ENCODE measurements at regions not wholly inside any gene's neighbourhood (a gene's known extent, or its start where the extent isn't known, plus 50 kb on each side); places are given as distances from the start of the nearest gene placed in this dataset.
"Not testable (repeated sequence)": the region's sequence is repeated elsewhere in the genome, so short reads cannot be mapped to it uniquely, and the experiment has no call there.

DNA sequence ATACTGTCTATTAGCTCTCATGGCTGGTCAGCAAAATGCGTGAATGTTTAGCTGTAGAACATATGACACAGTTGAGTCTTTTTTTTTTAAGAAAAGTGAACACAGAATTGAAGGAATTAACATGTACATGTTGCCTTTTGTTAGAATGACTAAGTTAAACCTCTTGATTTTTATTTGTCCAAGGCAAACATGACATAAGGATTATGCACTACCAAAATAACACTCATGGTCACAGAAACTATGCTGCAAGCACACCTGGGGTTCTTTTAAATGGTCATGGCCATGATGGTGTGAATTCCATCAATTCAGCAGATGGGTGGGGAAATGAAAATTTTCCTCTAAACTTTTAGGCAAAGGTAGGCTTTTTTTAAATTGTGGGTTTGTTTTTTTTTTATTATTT is 80.1 kb upstream of the CXCL13 start:
- Histone ChIP-seq H3K4me1 (no peaks in the 10 kb centered on the region), H3K27ac (no peak overlapping the region), H3K9me3 (no peaks in the 10 kb centered on the region), H3K4me3 (no peak overlapping the region), H3K4me2 (no peak overlapping the region)
- 27% methylated on average over 1 of the region's 1 CpG for WGBS (ENCODE audit: missing lambda C conversion rate)
- FAIRE-seq: no peak
- ChIA-PET POLR2A (no interaction called here), CTCF (interaction anchor here (1.6 kb wide), 1 partner anchor 74 kb away, joined by 5 read pairs; no protein-coding TSS in a partner anchor)
- no peak for DNase-seq (ENCODE audit: low read depth in 1 of 2, low spot score in 1 of 2)
- TF ChIP-seq PHF8 (IDR thresholded peaks at IDR 0.05; ENCODE audit: borderline replicate concordance, low read depth) (no peak), SREBF2 (IDR thresholded peaks at IDR 0.05) (no peak), NFE2L2 (conservative IDR thresholded peaks at IDR 0.05; ENCODE audit: low read length) (no peak), KDM1A (IDR thresholded peaks at IDR 0.05; ENCODE audit: low read depth) (no peak)
- no peak for ATAC-seq

DNA sequence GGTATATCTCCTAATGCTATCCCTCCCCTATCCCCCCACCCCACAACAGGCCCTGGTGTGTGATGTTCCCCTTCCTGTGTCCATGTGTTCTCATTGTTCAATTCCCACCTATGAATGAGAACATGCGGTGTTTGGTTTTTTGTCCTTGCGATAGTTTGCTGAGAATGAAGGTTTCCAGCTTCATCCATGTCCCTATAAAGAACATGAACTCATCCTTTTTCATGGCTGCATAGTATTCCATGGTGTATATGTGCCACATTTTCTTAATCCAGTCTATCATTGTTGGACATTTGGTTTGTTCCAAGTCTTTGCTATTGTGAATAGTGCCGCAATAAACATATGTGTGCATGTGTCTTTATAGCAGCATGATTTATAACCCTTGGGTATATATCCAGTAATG is 77.7 kb upstream of the CXCL13 start:
- CTCF ChIA-PET; H3K4me2 ChIP-seq; ATAC-seq; FAIRE-seq; DNase-seq (ENCODE audit: low read depth in 1 of 2, low spot score in 1 of 2); H3K4me3 ChIP-seq; H3K27ac ChIP-seq; H3K4me1 ChIP-seq; POLR2A ChIA-PET; H3K9me3 ChIP-seq: not testable (repeated sequence)
- WGBS (ENCODE audit: missing lambda C conversion rate): 30% methylated on average over 3 of the region's 3 CpGs

DNA sequence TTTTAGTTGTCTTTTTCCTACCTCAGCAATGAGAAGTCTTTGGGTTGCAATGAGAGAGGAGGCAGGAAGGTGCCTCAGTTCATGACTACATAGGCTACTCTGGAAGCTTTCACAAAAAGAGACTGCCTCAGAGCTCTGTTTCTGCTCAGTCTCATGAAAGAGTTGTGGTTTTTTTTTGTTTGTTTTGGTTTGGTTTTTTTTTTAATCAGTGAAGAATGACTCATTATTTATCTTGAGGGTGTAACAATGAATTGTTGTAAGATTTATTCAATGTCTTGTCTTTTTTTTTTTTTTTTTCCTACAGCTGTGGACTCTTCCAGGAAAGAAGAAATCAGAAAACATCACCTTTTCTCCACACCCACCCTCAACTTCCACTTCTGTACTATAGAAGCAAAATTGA is 67.5 kb upstream of the CXCL13 start:
- Histone ChIP-seq H3K9me3 (no peaks in the 10 kb centered on the region), H3K4me3 (no peak overlapping the region), H3K27ac (no peak overlapping the region), H3K4me1 (peaks cover 17% of the 10 kb centered on the region; the same call in 2 of the 3 replicates), H3K4me2 (peak overlapping the region; percentile 47)
- peak; percentile 33; the same call in 1 of the 2 replicates for TF ChIP-seq FOSL2 (IDR thresholded peaks at IDR 0.05)
- TF ChIP-seq FOSL2 (CRISPR knock-in tag; IDR thresholded peaks at IDR 0.05): peak; percentile 24; the same call in 1 of the 2 replicates
- peak; percentile 29; the same call in 1 of the 2 replicates for TF ChIP-seq JUNB (IDR thresholded peaks at IDR 0.05)
- no peak for TF ChIP-seq HOXB5 (CRISPR knock-in tag; IDR thresholded peaks at IDR 0.05)
- ChIA-PET POLR2A (interaction anchor here (0.7 to 0.8 kb wide), 2 partner anchors 41 to 1321 kb away, joined by 3 to 9 read pairs; no protein-coding TSS in a partner anchor), CTCF (interaction anchor here (0.6 to 1.6 kb wide), 2 partner anchors 62 to 1358 kb away, joined by 5 to 6 read pairs; no protein-coding TSS in a partner anchor)
- peak; percentile 6 to 36 for DNase-seq (ENCODE audit: low read depth in 1 of 2, low spot score in 1 of 2)
- ATAC-seq: peak; percentile 57 to 68; a peak in 4 of 6 replicates
- FAIRE-seq: no peak

DNA sequence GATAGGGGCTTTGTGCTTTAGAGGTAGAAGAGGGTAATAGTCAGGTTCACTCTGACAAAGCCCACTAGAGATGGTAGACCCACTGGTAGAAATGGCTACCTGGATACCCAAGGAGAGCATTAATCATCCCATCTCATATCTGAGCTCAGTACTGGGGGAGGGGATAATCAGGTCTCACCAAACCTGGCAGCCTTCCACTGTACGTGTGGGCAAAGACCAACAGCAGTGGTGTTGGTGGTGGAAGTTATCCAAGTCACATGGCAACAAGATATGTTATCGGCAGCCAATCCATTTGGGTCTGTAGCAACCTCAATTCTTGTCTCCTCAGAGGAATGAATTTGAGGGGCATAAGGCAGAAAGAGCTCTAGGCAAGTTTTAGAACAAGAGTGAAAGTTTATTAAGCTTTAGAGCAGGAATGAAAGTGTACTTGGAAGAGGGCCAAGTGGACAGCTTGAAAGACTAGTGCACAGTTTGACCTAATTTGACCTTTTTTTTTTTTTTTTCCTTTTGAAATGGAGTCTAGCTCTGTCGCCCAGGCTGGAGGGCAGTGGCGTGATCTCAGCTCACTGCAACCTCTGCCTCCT is 67.0 kb upstream of the CXCL13 start:
- CTCF ChIA-PET: interaction anchor here (1.6 kb wide), 1 partner anchor 61 kb away, joined by 6 read pairs; no protein-coding TSS in a partner anchor
- Histone ChIP-seq H3K4me3 (no peak overlapping the region), H3K27ac (peak overlapping the region in 1 of 2 experiments; percentile 45; a peak in 3 of 6 replicates), H3K9me3 (no peaks in the 10 kb centered on the region), H3K4me2 (peak overlapping the region; percentile 47), H3K4me1 (peaks cover 17% of the 10 kb centered on the region; the same call in 2 of the 3 replicates)
- WGBS (ENCODE audit: missing lambda C conversion rate): 6% methylated on average over 4 of the region's 4 CpGs
- POLR2A ChIA-PET: no interaction called here
- FAIRE-seq (no peak), DNase-seq (ENCODE audit: low read depth in 1 of 2, low spot score in 1 of 2) (peak; percentile 4 to 60), ATAC-seq (peak in 1 of 2 experiments; percentile 62; a peak in 2 of 6 replicates)
- no peak for TF ChIP-seq CHD2 (IDR thresholded peaks at IDR 0.05; ENCODE audit: low read length, partially characterized antibody)
- no peak for TF ChIP-seq SREBF2 (IDR thresholded peaks at IDR 0.05)
- no peak for TF ChIP-seq RARB (CRISPR knock-in tag; IDR thresholded peaks at IDR 0.05)
- TF ChIP-seq MAZ (IDR thresholded peaks at IDR 0.05; ENCODE audit: borderline replicate concordance, low read depth, low read length): no peak
- no peak for TF ChIP-seq HOXA7 (CRISPR knock-in tag; IDR thresholded peaks at IDR 0.05)
- no peak for TF ChIP-seq HEYL (CRISPR knock-in tag; IDR thresholded peaks at IDR 0.05)
- TF ChIP-seq RFX5 (IDR thresholded peaks at IDR 0.05): no peak
- no peak for TF ChIP-seq RCOR1 (IDR thresholded peaks at IDR 0.05; ENCODE audit: low read depth, low read length)
- no peak for TF ChIP-seq ZNF302 (CRISPR knock-in tag; IDR thresholded peaks at IDR 0.05)
- TF ChIP-seq RAD21 (conservative IDR thresholded peaks at IDR 0.05 in 1 of 2, IDR thresholded peaks at IDR 0.05 in 1 of 2): no peak
- TF ChIP-seq, protein P1, sequence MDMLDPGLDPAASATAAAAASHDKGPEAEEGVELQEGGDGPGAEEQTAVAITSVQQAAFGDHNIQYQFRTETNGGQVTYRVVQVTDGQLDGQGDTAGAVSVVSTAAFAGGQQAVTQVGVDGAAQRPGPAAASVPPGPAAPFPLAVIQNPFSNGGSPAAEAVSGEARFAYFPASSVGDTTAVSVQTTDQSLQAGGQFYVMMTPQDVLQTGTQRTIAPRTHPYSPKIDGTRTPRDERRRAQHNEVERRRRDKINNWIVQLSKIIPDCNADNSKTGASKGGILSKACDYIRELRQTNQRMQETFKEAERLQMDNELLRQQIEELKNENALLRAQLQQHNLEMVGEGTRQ (IDR thresholded peaks at IDR 0.05): no peak
- no peak for TF ChIP-seq ZSCAN20 (CRISPR knock-in tag; IDR thresholded peaks at IDR 0.05)
- no peak for TF ChIP-seq JUN (IDR thresholded peaks at IDR 0.05)
- no peak for TF ChIP-seq PHF8 (IDR thresholded peaks at IDR 0.05; ENCODE audit: borderline replicate concordance, low read depth)
- no peak for TF ChIP-seq MAFK (IDR thresholded peaks at IDR 0.05; ENCODE audit: partially characterized antibody)
- TF ChIP-seq, protein P2, sequence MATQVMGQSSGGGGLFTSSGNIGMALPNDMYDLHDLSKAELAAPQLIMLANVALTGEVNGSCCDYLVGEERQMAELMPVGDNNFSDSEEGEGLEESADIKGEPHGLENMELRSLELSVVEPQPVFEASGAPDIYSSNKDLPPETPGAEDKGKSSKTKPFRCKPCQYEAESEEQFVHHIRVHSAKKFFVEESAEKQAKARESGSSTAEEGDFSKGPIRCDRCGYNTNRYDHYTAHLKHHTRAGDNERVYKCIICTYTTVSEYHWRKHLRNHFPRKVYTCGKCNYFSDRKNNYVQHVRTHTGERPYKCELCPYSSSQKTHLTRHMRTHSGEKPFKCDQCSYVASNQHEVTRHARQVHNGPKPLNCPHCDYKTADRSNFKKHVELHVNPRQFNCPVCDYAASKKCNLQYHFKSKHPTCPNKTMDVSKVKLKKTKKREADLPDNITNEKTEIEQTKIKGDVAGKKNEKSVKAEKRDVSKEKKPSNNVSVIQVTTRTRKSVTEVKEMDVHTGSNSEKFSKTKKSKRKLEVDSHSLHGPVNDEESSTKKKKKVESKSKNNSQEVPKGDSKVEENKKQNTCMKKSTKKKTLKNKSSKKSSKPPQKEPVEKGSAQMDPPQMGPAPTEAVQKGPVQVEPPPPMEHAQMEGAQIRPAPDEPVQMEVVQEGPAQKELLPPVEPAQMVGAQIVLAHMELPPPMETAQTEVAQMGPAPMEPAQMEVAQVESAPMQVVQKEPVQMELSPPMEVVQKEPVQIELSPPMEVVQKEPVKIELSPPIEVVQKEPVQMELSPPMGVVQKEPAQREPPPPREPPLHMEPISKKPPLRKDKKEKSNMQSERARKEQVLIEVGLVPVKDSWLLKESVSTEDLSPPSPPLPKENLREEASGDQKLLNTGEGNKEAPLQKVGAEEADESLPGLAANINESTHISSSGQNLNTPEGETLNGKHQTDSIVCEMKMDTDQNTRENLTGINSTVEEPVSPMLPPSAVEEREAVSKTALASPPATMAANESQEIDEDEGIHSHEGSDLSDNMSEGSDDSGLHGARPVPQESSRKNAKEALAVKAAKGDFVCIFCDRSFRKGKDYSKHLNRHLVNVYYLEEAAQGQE (IDR thresholded peaks at IDR 0.05): no peak
- no peak for TF ChIP-seq CEBPB (IDR thresholded peaks at IDR 0.05)
- TF ChIP-seq, protein P3, sequence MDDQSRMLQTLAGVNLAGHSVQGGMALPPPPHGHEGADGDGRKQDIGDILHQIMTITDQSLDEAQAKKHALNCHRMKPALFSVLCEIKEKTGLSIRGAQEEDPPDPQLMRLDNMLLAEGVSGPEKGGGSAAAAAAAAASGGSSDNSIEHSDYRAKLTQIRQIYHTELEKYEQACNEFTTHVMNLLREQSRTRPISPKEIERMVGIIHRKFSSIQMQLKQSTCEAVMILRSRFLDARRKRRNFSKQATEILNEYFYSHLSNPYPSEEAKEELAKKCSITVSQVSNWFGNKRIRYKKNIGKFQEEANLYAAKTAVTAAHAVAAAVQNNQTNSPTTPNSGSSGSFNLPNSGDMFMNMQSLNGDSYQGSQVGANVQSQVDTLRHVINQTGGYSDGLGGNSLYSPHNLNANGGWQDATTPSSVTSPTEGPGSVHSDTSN (IDR thresholded peaks at IDR 0.05): no peak
